PC-9 (cell line): ENCODE measurements at regions not wholly inside any gene's neighbourhood (a gene's known extent, or its start where the extent isn't known, plus 50 kb on each side); places are given as distances from the start of the nearest gene placed in this dataset.

Source experiments
- BruUV-seq: library from RNA; stranded (reverse); fragments of 400-500 nt; replicated peaks from 2 replicates; lab custom pipeline; 2021; lab: Mats Ljungman, UMichigan
- CTCF ChIA-PET: fragments of 300-600 bp; sonication (Branson Sonifier 250); formaldehyde crosslinking; loops from one replicate; lab custom pipeline; 2022; ENCODE audit warnings: antibody characterized with exemption; lab: Charles Lee
- POLR2A ChIA-PET: fragments of 300-600 bp; sonication (Branson Sonifier 250); formaldehyde crosslinking; loops from one replicate; lab custom pipeline; 2022; ENCODE audit warnings: antibody characterized with exemption; ENCODE audit not compliant: unreplicated experiment; lab: Charles Lee
- DNase-seq, 2 experiments: peaks; one replicate each; pipeline versions ENCODE4 v3.0.0 to v3.0.0-alpha.2; 2015 to 2022; ENCODE audit warnings: mixed read lengths in 1 of 2
- H2AFZ ChIP-seq: fragments of 200-600 bp; sonication (generic); 2 replicates; pipeline ENCODE4 v1.8.1; 2017; ENCODE audit warnings: antibody characterized with exemption
- H3F3A ChIP-seq: fragments of 200-600 bp; sonication (generic); 2 replicates; pipeline ENCODE4 v1.8.1; 2017; ENCODE audit warnings: antibody characterized with exemption, mild to moderate bottlenecking, low read depth; ENCODE audit not compliant: insufficient read depth
- H3K27ac ChIP-seq: fragments of 200-600 bp; sonication (generic); 2 replicates; pipeline ENCODE4 v1.6.1; 2016; ENCODE audit warnings: mixed run types
- H3K27me3 ChIP-seq: fragments of 200-600 bp; sonication (generic); 2 replicates; pipeline ENCODE4 v1.6.1; 2016; ENCODE audit warnings: low read depth, mixed run types; ENCODE audit not compliant: insufficient read depth
- H3K36me3 ChIP-seq: fragments of 200-600 bp; sonication (generic); 2 replicates; pipeline ENCODE4 v1.6.1; 2016; ENCODE audit warnings: low read depth, mixed run types
- H3K4me1 ChIP-seq: fragments of 200-600 bp; sonication (generic); replicated peaks from 2 replicates; pipeline ENCODE4 v1.6.1; 2016; ENCODE audit warnings: mixed run types; ENCODE audit not compliant: insufficient read depth
- H3K4me2 ChIP-seq: fragments of 200-600 bp; sonication (generic); 2 replicates; pipeline ENCODE4 v1.6.1; 2017; ENCODE audit warnings: mixed run types
- H3K4me3 ChIP-seq: fragments of 200-600 bp; sonication (generic); 2 replicates; pipeline ENCODE4 v1.6.1; 2016; ENCODE audit warnings: mixed run types
- H3K79me2 ChIP-seq: fragments of 200-600 bp; sonication (generic); 2 replicates; pipeline ENCODE4 v1.6.1; 2017; ENCODE audit warnings: low read depth, mixed run types
- H3K9me2 ChIP-seq: fragments of 200-600 bp; sonication (generic); 2 replicates; pipeline ENCODE4 v1.8.1; 2017; ENCODE audit warnings: mild to moderate bottlenecking; ENCODE audit not compliant: insufficient read depth
- H3K9me3 ChIP-seq: fragments of 200-600 bp; sonication (generic); 2 replicates; pipeline ENCODE4 v1.8.1; 2016; ENCODE audit warnings: low read depth; ENCODE audit not compliant: insufficient read depth
- H4K20me1 ChIP-seq: fragments of 200-600 bp; sonication (generic); 2 replicates; pipeline ENCODE4 v1.8.1; 2017; ENCODE audit not compliant: insufficient read depth
- CTCF ChIP-seq: fragments of 200-600 bp; sonication (generic); conservative IDR thresholded peaks from 2 replicates; pipeline ENCODE4 v1.6.1; 2017; ENCODE audit warnings: mixed run types, antibody characterized with exemption, mild to moderate bottlenecking, moderate library complexity
- EZH2 ChIP-seq: fragments of 200-600 bp; sonication (generic); IDR thresholded peaks from 2 replicates; pipeline ENCODE4 v1.8.0; 2017; ENCODE audit warnings: antibody characterized with exemption, low read depth
- intact Hi-C: fragments of 100-400 bp; cut with micrococcal nuclease; formaldehyde crosslinking; loops from one replicate; pipeline ENCODE4 v1.10.0; 2022; ENCODE audit not compliant: unreplicated experiment

GRCh38 chr20:58145506-58146080 lies 82.9 kb downstream of the ANKRD60 start:
- no peak overlapping the region for H3K4me2 ChIP-seq
- H3K36me3 ChIP-seq = no peaks in the 10 kb centered on the region
- H3K27me3 ChIP-seq = no peaks in the 10 kb centered on the region
- ChIA-PET POLR2A (interaction anchor here (0.5 to 0.7 kb wide), 2 partner anchors 10 to 764 kb away, joined by 3 to 7 read pairs; no protein-coding TSS in a partner anchor), CTCF (interaction anchor here (0.5 kb wide), 1 partner anchor 206 kb away, joined by 3 read pairs; no protein-coding TSS in a partner anchor)
- peaks cover 5% of the 10 kb centered on the region for H3K9me3 ChIP-seq
- no peak overlapping the region for H2AFZ ChIP-seq
- H3K4me3 ChIP-seq = no peak overlapping the region
- H3K4me1 ChIP-seq = peaks cover 55% of the 10 kb centered on the region
- no peaks in the 10 kb centered on the region for H3K79me2 ChIP-seq
- BruUV-seq = no TSS peak
- DNase-seq = no peak
- no peaks in the 10 kb centered on the region; the same call in 1 of the 2 replicates for H3F3A ChIP-seq
- no peak overlapping the region for H3K27ac ChIP-seq
- TF ChIP-seq EZH2 (no peak), CTCF (no peak)
- no peaks in the 10 kb centered on the region for H4K20me1 ChIP-seq
- no peaks in the 10 kb centered on the region for H3K9me2 ChIP-seq
- intact Hi-C loops = no loop called here

GRCh38 chr20:58144096-58144495 lies 84.4 kb downstream of the ANKRD60 start:
- H4K20me1 ChIP-seq = no peaks in the 10 kb centered on the region
- POLR2A ChIA-PET = no interaction called here

GRCh38 chr20:58143531-58143930 lies 84.9 kb downstream of the ANKRD60 start:
- no peak for DNase-seq
- no peaks in the 10 kb centered on the region for H3K79me2 ChIP-seq
- ChIA-PET POLR2A (interaction anchor here (0.6 kb wide), 1 partner anchor 526 kb away, joined by 4 read pairs; no protein-coding TSS in a partner anchor), CTCF (no interaction called here)
- H3K9me2 ChIP-seq = no peaks in the 10 kb centered on the region
- H4K20me1 ChIP-seq = no peaks in the 10 kb centered on the region
- TF ChIP-seq EZH2 (no peak), CTCF (no peak)
- H2AFZ ChIP-seq = no peak overlapping the region
- no peak overlapping the region for H3K4me2 ChIP-seq
- no TSS peak for BruUV-seq
- intact Hi-C loops = no loop called here
- H3K27me3 ChIP-seq = no peaks in the 10 kb centered on the region
- H3K27ac ChIP-seq = no peak overlapping the region
- H3K4me1 ChIP-seq = peaks cover 45% of the 10 kb centered on the region
- H3K4me3 ChIP-seq = no peak overlapping the region
- H3F3A ChIP-seq = no peaks in the 10 kb centered on the region; the same call in 1 of the 2 replicates
- H3K36me3 ChIP-seq = no peaks in the 10 kb centered on the region
- H3K9me3 ChIP-seq = peaks cover 5% of the 10 kb centered on the region

More at GRCh38 chr20:58144096-58144495, 84.4 kb downstream of the ANKRD60 start:
- intact Hi-C loops = no loop called here
- Histone ChIP-seq H3K4me2 (no peak overlapping the region), H3K4me1 (peaks cover 48% of the 10 kb centered on the region), H2AFZ (no peak overlapping the region), H3K4me3 (no peak overlapping the region), H3F3A (no peaks in the 10 kb centered on the region; the same call in 1 of the 2 replicates), H3K9me2 (no peaks in the 10 kb centered on the region), H3K27me3 (no peaks in the 10 kb centered on the region), H3K27ac (no peak overlapping the region), H3K36me3 (no peaks in the 10 kb centered on the region), H3K9me3 (peaks cover 5% of the 10 kb centered on the region), H3K79me2 (no peaks in the 10 kb centered on the region)
- CTCF ChIA-PET = no interaction called here
- no peak for TF ChIP-seq EZH2
- TF ChIP-seq CTCF = no peak
- no peak for DNase-seq
- no TSS peak for BruUV-seq
